K562 (cell line): ENCODE measurements at regions not wholly inside any gene's neighbourhood (a gene's known extent, or its start where the extent isn't known, plus 50 kb on each side); places are given as distances from the start of the nearest gene placed in this dataset.

Experiments
- CXXC5 ChIP-seq: fragments of 250-450 bp; sonication (Bioruptor Pico); IDR thresholded peaks from 2 replicates; pipeline ENCODE4 v1.8.0; 2022; ENCODE audit warnings: inconsistent platforms, mild to moderate bottlenecking, moderate library complexity
- KLF10 ChIP-seq: fragments of 250-450 bp; sonication (Bioruptor Pico); IDR thresholded peaks from 2 replicates; pipeline ENCODE4 v1.6.1; 2021; ENCODE audit warnings: matching md5 sums
- MGA ChIP-seq: fragments of 450-650 bp; IDR thresholded peaks from 2 replicates; pipeline ENCODE4 v1.6.1; 2016; ENCODE audit warnings: mild to moderate bottlenecking, moderate library complexity
- SMARCA4 ChIP-seq: fragments of 450-650 bp; IDR thresholded peaks from 2 replicates; pipeline ENCODE4 v1.6.1; 2016
- TEAD1 ChIP-seq, 2 experiments: fragments of 450-650 bp in 1 of 2; sonication (generic) in 1 of 2; formaldehyde crosslinking; IDR thresholded peaks; 2 replicates each; pipeline versions ENCODE4 v1.4.0 to v1.8.0; 2020 to 2022; ENCODE audit warnings: mild to moderate bottlenecking in 2 of 2, missing genetic modification reagents in 1 of 2
- TRIM28 ChIP-seq: fragments of 450-650 bp; IDR thresholded peaks from 2 replicates; pipeline ENCODE4 v1.6.1; 2017
- ZNF184 ChIP-seq: sonication (generic); formaldehyde crosslinking; IDR thresholded peaks from 2 replicates; pipeline ENCODE4 v1.5.0; 2020; ENCODE audit warnings: missing genetic modification reagents
- TF ChIP-seq, protein P1 (sequence below): fragments of 450-650 bp; formaldehyde crosslinking; IDR thresholded peaks from 2 replicates; pipeline ENCODE4 v1.4.0; 2020; ENCODE audit warnings: mild to moderate bottlenecking, mixed read lengths
- TF ChIP-seq, protein P2 (sequence below), 2 experiments: fragments of 450-650 bp in 1 of 2; sonication (generic) in 1 of 2; formaldehyde crosslinking; conservative IDR thresholded peaks; 2 replicates each; pipeline versions ENCODE4 v1.4.0 to v1.8.1; 2020 to 2022; ENCODE audit warnings: mild to moderate bottlenecking in 1 of 2, missing genetic modification reagents in 1 of 2

DNA sequence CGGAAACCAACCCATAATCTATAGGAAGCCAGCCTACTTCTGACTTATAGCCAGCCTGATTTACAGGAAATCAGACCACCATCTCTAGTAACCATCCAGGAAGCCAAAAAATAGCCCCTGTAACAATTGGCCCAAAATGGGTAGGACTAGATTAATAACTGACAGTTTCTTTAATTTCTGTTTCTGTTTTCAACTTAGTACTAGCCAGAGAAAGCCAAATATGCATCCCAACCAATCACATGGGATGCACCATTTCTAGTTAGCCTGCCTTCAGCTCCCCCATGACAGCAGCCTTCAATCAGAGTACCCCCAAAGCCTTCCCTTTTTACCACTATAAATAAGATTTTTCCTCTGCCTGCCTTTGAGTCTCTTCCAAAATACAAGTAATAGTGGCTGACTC is 239.1 kb upstream of the GADL1 start (continued):
- no peak for TF ChIP-seq MGA
- TF ChIP-seq SMARCA4, result no peak
- TF ChIP-seq CXXC5 (CRISPR knock-in tag), result no peak
- TF ChIP-seq, protein P1, sequence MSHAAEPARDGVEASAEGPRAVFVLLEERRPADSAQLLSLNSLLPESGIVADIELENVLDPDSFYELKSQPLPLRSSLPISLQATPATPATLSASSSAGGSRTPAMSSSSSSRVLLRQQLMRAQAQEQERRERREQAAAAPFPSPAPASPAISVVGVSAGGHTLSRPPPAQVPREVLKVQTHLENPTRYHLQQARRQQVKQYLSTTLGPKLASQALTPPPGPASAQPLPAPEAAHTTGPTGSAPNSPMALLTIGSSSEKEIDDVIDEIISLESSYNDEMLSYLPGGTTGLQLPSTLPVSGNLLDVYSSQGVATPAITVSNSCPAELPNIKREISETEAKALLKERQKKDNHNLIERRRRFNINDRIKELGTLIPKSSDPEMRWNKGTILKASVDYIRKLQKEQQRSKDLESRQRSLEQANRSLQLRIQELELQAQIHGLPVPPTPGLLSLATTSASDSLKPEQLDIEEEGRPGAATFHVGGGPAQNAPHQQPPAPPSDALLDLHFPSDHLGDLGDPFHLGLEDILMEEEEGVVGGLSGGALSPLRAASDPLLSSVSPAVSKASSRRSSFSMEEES (CRISPR knock-in tag), result no peak
- TF ChIP-seq, protein P2, sequence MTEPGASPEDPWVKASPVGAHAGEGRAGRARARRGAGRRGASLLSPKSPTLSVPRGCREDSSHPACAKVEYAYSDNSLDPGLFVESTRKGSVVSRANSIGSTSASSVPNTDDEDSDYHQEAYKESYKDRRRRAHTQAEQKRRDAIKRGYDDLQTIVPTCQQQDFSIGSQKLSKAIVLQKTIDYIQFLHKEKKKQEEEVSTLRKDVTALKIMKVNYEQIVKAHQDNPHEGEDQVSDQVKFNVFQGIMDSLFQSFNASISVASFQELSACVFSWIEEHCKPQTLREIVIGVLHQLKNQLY (CRISPR knock-in tag; conservative IDR thresholded peaks at IDR 0.05), result no peak
- TF ChIP-seq ZNF184, result no peak
- TF ChIP-seq TRIM28, result no peak
- no peak for TF ChIP-seq TEAD1 (CRISPR knock-in tag; IDR thresholded peaks at IDR 0.05)
- no peak for TF ChIP-seq KLF10 (CRISPR knock-in tag)
